ENCODE measurements at regions not wholly inside any gene's neighbourhood (a gene's known extent, or its start where the extent isn't known, plus 50 kb on each side); places are given as distances from the start of the nearest gene placed in this dataset.

DNA sequence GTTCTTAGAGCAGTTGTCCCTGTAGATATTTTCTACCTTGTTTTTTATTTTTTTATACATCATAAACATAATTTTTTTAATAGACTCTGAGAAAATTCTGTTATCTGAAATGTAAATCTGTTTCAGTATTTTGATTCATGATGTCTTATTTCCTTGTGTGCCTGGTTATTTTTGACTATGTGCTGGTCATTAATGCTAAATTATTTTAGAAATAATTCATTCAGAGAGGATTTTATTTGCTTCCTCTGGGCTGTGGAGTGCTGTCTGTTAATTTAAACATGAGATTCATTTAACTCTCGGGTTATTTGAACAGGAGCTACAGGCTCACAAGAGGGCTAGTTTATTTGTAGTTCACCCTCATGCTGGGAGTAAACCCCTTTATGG is 124.3 kb upstream of the PITX1 start:
- H3K36me3 ChIP-seq (ENCODE audit: control insufficient read depth, insufficient read depth, low read length), result no peaks in the 10 kb centered on the region
- H3K27me3 ChIP-seq (replicated peaks; ENCODE audit: control insufficient read depth, insufficient read depth, low read length), result no peaks in the 10 kb centered on the region
- no peak overlapping the region for H3K4me3 ChIP-seq (replicated peaks; ENCODE audit: low read depth, low read length)
- TF ChIP-seq, protein P1, sequence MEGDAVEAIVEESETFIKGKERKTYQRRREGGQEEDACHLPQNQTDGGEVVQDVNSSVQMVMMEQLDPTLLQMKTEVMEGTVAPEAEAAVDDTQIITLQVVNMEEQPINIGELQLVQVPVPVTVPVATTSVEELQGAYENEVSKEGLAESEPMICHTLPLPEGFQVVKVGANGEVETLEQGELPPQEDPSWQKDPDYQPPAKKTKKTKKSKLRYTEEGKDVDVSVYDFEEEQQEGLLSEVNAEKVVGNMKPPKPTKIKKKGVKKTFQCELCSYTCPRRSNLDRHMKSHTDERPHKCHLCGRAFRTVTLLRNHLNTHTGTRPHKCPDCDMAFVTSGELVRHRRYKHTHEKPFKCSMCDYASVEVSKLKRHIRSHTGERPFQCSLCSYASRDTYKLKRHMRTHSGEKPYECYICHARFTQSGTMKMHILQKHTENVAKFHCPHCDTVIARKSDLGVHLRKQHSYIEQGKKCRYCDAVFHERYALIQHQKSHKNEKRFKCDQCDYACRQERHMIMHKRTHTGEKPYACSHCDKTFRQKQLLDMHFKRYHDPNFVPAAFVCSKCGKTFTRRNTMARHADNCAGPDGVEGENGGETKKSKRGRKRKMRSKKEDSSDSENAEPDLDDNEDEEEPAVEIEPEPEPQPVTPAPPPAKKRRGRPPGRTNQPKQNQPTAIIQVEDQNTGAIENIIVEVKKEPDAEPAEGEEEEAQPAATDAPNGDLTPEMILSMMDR (IDR thresholded peaks at IDR 0.05; ENCODE audit: insufficient read depth, low read length, poor library complexity, severe bottlenecking), result no peak
- no peak for DNase-seq (ENCODE audit: extremely low read depth, insufficient read length)

DNA sequence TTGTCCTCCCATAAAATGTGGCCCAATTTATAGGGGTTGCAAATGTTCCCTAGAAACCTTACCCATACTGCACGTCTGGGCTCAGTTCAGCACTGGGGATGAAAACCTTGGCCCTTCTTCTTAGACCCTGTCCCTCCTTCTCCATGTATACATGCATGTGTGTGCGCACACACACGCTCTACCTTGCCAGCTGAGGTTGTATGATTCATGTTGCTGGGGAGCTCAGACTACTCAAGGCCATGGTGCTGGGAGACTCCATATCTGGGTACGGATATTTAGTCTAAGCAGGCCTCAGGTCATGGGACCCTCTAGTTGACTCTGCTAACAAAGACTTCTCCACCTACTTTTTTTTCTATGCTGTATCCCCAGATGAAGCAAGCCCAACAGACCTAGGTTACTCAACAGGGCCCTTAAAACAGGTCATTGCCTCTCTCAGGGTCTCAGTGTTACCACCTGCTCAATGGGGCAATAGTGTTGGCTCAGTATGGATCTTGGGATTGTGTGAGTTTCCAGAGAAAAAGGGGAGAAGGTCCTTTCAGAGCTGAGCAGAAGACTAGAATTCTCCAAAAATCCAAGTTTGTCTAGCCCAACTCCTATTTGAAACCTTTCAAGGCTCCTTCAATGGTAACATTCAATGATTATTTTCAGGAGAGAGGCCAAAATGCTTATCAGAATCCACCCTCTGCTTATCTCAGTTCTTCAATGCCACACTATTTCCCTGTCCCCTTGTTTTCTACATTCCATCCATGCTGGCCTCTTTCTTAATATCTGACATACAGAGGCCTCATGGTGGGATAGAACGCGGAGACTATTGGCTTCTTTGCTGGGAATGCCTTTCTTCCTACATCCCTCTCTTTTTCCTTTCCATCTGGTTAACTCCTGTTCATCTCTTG is 123.6 kb upstream of the PITX1 start:
- Histone ChIP-seq H3K36me3 (ENCODE audit: control insufficient read depth, insufficient read depth, low read length) (no peaks in the 10 kb centered on the region), H3K27me3 (replicated peaks; ENCODE audit: control insufficient read depth, insufficient read depth, low read length) (no peaks in the 10 kb centered on the region), H3K4me3 (replicated peaks; ENCODE audit: low read depth, low read length) (no peak overlapping the region)
- DNase-seq (ENCODE audit: extremely low read depth, insufficient read length), result no peak
- TF ChIP-seq, protein P1 (IDR thresholded peaks at IDR 0.05; ENCODE audit: insufficient read depth, low read length, poor library complexity, severe bottlenecking), result no peak

DNA sequence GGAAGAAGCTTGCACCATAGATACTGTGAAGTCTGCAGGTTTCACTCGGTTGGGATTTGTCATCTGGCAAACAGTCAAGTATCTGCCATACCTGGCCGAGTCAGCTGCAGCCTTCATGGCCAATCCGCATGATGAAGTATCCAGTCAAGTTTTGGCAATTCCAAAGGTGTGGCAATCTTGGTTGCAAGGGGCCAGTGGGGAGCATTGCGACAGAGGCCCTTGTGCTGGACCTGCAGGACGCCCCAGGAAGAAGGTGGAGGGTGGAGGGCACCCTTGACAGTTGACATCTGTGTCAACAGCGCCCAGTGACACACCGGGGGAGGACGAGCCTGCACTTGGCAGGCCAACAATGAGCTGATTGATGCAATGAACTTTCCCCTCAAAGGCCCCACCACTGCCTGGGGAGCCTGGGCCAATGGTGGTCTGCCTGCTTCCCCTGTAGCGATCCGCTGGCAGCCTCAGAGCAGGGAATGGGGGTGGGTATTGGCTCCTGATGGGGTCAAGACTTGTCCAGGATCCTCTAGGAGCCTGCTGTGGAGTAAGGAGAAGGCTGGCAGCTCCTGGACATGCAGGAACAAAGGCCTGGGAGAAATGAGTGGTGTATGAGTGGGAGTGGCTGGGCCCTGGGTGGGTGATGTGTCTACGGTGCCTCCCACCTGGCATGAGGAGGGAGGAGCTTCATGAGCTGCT is 122.8 kb upstream of the PITX1 start:
- no peak for DNase-seq (ENCODE audit: extremely low read depth, insufficient read length)
- no peaks in the 10 kb centered on the region; the same call in 1 of the 2 replicates for H3K27me3 ChIP-seq (replicated peaks; ENCODE audit: control insufficient read depth, insufficient read depth, low read length)
- TF ChIP-seq, protein P1 (IDR thresholded peaks at IDR 0.05; ENCODE audit: insufficient read depth, low read length, poor library complexity, severe bottlenecking), result no peak
- no peak overlapping the region for H3K4me3 ChIP-seq (replicated peaks; ENCODE audit: low read depth, low read length)
- H3K36me3 ChIP-seq (ENCODE audit: control insufficient read depth, insufficient read depth, low read length), result no peaks in the 10 kb centered on the region

DNA sequence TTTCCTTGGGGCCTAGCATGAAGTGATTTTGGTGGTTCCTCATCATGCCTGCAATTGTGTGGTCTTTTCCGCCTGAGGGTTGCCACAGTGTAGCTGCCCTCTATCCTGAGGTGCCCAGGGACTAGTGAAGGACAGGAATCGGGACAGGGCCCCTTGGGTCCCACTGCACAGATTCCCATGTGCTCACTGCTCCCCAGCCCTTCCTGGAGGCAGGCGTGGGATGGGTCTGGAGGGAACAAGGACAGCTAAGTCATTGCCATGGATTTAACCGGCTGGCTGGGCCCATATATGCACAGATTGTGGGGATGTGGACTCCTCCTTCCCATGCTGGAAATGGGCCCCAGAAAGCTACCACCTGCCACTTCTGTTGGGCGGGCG is 122.3 kb upstream of the PITX1 start:
- TF ChIP-seq, protein P1 (IDR thresholded peaks at IDR 0.05; ENCODE audit: insufficient read depth, low read length, poor library complexity, severe bottlenecking), result no peak
- Histone ChIP-seq H3K36me3 (ENCODE audit: control insufficient read depth, insufficient read depth, low read length) (no peaks in the 10 kb centered on the region), H3K4me3 (replicated peaks; ENCODE audit: low read depth, low read length) (no peak overlapping the region), H3K27me3 (replicated peaks; ENCODE audit: control insufficient read depth, insufficient read depth, low read length) (no peaks in the 10 kb centered on the region; the same call in 1 of the 2 replicates)
- no peak for DNase-seq (ENCODE audit: extremely low read depth, insufficient read length)

DNA sequence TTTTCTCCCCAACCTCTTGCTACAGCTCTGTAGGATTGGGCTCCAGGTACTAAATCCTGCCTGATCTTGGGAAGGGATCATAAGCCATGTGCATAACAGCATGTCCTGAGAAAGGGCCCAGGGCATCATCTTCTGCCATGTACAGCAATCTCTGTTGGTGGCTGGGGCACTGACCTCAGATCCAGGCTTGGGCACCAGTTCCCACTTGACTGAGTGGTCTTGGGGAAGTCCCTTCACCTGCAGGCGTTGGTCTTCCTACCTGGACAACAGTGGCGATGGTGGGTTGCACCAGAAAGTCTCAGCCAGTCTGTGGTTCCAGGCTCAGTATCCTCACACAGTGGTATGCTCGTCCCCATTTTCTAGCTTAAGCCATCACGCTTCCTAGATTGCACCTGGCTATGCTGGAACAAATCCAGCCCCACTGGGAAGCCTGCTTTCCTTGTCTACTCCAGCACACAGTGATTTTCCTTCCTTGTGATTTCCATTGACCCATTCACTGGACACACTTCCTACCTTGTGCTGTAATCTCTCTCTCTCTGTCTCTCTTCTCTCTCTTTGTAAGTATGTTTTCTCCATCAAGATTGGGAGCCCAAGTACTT is 121.7 kb upstream of the PITX1 start:
- TF ChIP-seq, protein P1 (IDR thresholded peaks at IDR 0.05; ENCODE audit: insufficient read depth, low read length, poor library complexity, severe bottlenecking), result no peak
- Histone ChIP-seq H3K27me3 (replicated peaks; ENCODE audit: control insufficient read depth, insufficient read depth, low read length) (no peaks in the 10 kb centered on the region; the same call in 1 of the 2 replicates), H3K4me3 (replicated peaks; ENCODE audit: low read depth, low read length) (no peak overlapping the region), H3K36me3 (ENCODE audit: control insufficient read depth, insufficient read depth, low read length) (no peaks in the 10 kb centered on the region)
- DNase-seq (ENCODE audit: extremely low read depth, insufficient read length), result no peak

Data from GM06990 (cell line).